ENCODE measurements at regions not wholly inside any gene's neighbourhood (a gene's known extent, or its start where the extent isn't known, plus 50 kb on each side); places are given as distances from the start of the nearest gene placed in this dataset.

DNA sequence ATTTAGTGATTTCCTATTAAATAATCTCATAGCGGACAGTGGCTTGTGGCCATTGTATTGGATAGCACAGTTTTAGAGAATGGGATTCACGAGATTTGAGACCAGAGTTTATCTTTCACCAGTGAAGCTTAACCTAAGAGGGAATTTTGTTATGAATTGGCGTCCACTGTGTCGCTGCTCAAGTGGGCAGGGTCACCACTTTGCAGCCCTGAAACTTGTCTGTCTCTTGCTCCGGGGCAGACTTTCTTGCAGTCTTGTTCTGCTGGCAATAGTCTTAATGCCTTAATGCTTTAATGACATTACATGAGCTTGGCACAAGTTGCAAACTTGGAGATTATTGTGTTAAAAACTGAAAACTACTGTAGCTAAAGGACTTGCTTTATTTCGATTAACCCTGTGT lies 72.8 kb upstream of the PPM1H start:
- no peak overlapping the region for H3K9ac ChIP-seq (ENCODE audit: insufficient read depth in 1 of 2, low read depth in 2 of 2, low read length in 2 of 2)
- H3K4me1 ChIP-seq (replicated peaks in 1 of 2; ENCODE audit: control insufficient read depth in 2 of 2, insufficient read depth in 2 of 2, low read length in 2 of 2), result no peaks in the 10 kb centered on the region
- H4K20me1 ChIP-seq (replicated peaks; ENCODE audit: control insufficient read depth, insufficient read depth, low read length), result no peaks in the 10 kb centered on the region
- intact Hi-C loops (cut with micrococcal nuclease) (no loop called here), in situ Hi-C loops (cut with MboI) (no loop called here)
- DNase-seq (ENCODE audit: extremely low read depth in 1 of 4, low spot score in 3 of 4) (no peak), FAIRE-seq (no peak), ATAC-seq (no peak)
- ChIA-PET CTCF (ENCODE audit: low intra/inter-chr PET ratio) (no interaction called here), POLR2A (no interaction called here)
- peaks cover 0 to 8% of the 10 kb centered on the region in 2 experiments; a peak in 2 of 5 replicates for H3K27me3 ChIP-seq (ENCODE audit: control insufficient read depth in 2 of 2, insufficient read depth in 2 of 2, low read length in 2 of 2)
- H3K79me2 ChIP-seq (ENCODE audit: control insufficient read depth, insufficient read depth, low read length), result no peaks in the 10 kb centered on the region
- H3K4me3 ChIP-seq, result no peak overlapping the region
- no peak overlapping the region for H2AFZ ChIP-seq (ENCODE audit: low read depth, low read length)
- BruUV-seq (replicated peaks), result no TSS peak
- TF ChIP-seq PRPF4 (IDR thresholded peaks at IDR 0.05; ENCODE audit: insufficient read depth, low read depth, low read length, poor library complexity, severe bottlenecking) (no peak), ZNF436 (CRISPR knock-in tag; IDR thresholded peaks at IDR 0.05) (no peak), HNRNPH1 (optimal IDR thresholded peaks at IDR 0.05; ENCODE audit: low read depth, low read length) (no peak), KLF10 (CRISPR knock-in tag; IDR thresholded peaks at IDR 0.05) (no peak), EWSR1 (IDR thresholded peaks at IDR 0.05; ENCODE audit: borderline replicate concordance, low read depth, partially characterized antibody) (no peak), E2F3 (CRISPR knock-in tag; IDR thresholded peaks at IDR 0.05) (no peak)
- no peaks in the 10 kb centered on the region for H3K9me1 ChIP-seq (ENCODE audit: control insufficient read depth, insufficient read depth, low read length)
- H3K4me2 ChIP-seq (ENCODE audit: insufficient read depth, low read length), result no peak overlapping the region
- 21% methylated on average over 6 of the region's 6 CpGs for WGBS (ENCODE audit: insufficient coverage, low coverage, missing lambda C conversion rate)
- H3K36me3 ChIP-seq (ENCODE audit: control insufficient read depth, insufficient read depth, low read length), result no peaks in the 10 kb centered on the region
- H3K9me3 ChIP-seq (replicated peaks; ENCODE audit: control insufficient read depth, insufficient read depth, low read depth, low read length), result no peaks in the 10 kb centered on the region
- no peak overlapping the region for H3K27ac ChIP-seq (ENCODE audit: extremely low read depth, low read depth, low read length)

DNA sequence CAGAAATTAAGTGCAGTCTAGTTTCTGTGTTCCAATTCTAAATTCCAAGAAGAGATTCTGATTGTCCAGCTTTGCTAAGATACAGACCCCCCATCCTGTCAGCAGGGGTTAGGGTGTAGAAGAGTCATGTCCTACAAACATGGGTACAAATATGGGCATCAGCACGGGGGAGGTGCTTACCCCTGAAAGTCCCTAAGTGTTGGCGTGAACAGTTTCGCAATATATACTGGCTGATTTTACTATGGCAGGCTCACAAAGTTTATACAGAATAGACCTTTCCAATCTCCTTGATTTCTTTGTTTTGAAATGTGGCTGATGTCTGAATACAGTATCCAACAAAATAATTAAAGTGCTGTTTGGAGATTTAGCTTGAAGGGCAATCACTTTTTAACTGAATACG lies 71.6 kb upstream of the PPM1H start:
- intact Hi-C loops (cut with micrococcal nuclease) (no loop called here), in situ Hi-C loops (cut with MboI) (no loop called here)
- Histone ChIP-seq H3K9me3 (replicated peaks; ENCODE audit: control insufficient read depth, insufficient read depth, low read depth, low read length) (no peaks in the 10 kb centered on the region), H3K4me3 (no peak overlapping the region), H4K20me1 (replicated peaks; ENCODE audit: control insufficient read depth, insufficient read depth, low read length) (no peaks in the 10 kb centered on the region), H2AFZ (ENCODE audit: low read depth, low read length) (no peak overlapping the region), H3K4me2 (ENCODE audit: insufficient read depth, low read length) (no peak overlapping the region), H3K27me3 (ENCODE audit: control insufficient read depth in 2 of 2, insufficient read depth in 2 of 2, low read length in 2 of 2) (peaks cover 0 to 11% of the 10 kb centered on the region in 2 experiments; a peak in 2 of 5 replicates), H3K9ac (ENCODE audit: insufficient read depth in 1 of 2, low read depth in 2 of 2, low read length in 2 of 2) (no peak overlapping the region), H3K9me1 (ENCODE audit: control insufficient read depth, insufficient read depth, low read length) (no peaks in the 10 kb centered on the region), H3K36me3 (ENCODE audit: control insufficient read depth, insufficient read depth, low read length) (no peaks in the 10 kb centered on the region), H3K79me2 (ENCODE audit: control insufficient read depth, insufficient read depth, low read length) (no peaks in the 10 kb centered on the region), H3K4me1 (replicated peaks in 1 of 2; ENCODE audit: control insufficient read depth in 2 of 2, insufficient read depth in 2 of 2, low read length in 2 of 2) (no peaks in the 10 kb centered on the region), H3K27ac (ENCODE audit: extremely low read depth, low read depth, low read length) (no peak overlapping the region)
- POLR2A ChIA-PET, result no interaction called here
- 2% methylated on average over 4 of the region's 4 CpGs for WGBS (ENCODE audit: insufficient coverage, low coverage, missing lambda C conversion rate)
- ATAC-seq, result no peak
- no peak for FAIRE-seq
- DNase-seq (ENCODE audit: extremely low read depth in 1 of 4, low spot score in 3 of 4), result no peak
- BruUV-seq (replicated peaks), result no TSS peak
- CTCF ChIA-PET (ENCODE audit: low intra/inter-chr PET ratio), result no interaction called here
- TF ChIP-seq MTA3 (IDR thresholded peaks at IDR 0.05; ENCODE audit: borderline replicate concordance) (no peak), SNRNP70 (optimal IDR thresholded peaks at IDR 0.05; ENCODE audit: low read depth, low read length) (no peak), ZNF551 (CRISPR knock-in tag; IDR thresholded peaks at IDR 0.05) (no peak), HCFC1 (IDR thresholded peaks at IDR 0.05; ENCODE audit: low read depth, low read length) (no peak), ZNF212 (CRISPR knock-in tag; IDR thresholded peaks at IDR 0.05) (no peak), STAG1 (CRISPR knock-in tag; IDR thresholded peaks at IDR 0.05; ENCODE audit: borderline replicate concordance) (no peak), ZZZ3 (IDR thresholded peaks at IDR 0.05) (no peak), ELF2 (CRISPR knock-in tag; IDR thresholded peaks at IDR 0.05) (no peak)
- TF ChIP-seq, protein P1, sequence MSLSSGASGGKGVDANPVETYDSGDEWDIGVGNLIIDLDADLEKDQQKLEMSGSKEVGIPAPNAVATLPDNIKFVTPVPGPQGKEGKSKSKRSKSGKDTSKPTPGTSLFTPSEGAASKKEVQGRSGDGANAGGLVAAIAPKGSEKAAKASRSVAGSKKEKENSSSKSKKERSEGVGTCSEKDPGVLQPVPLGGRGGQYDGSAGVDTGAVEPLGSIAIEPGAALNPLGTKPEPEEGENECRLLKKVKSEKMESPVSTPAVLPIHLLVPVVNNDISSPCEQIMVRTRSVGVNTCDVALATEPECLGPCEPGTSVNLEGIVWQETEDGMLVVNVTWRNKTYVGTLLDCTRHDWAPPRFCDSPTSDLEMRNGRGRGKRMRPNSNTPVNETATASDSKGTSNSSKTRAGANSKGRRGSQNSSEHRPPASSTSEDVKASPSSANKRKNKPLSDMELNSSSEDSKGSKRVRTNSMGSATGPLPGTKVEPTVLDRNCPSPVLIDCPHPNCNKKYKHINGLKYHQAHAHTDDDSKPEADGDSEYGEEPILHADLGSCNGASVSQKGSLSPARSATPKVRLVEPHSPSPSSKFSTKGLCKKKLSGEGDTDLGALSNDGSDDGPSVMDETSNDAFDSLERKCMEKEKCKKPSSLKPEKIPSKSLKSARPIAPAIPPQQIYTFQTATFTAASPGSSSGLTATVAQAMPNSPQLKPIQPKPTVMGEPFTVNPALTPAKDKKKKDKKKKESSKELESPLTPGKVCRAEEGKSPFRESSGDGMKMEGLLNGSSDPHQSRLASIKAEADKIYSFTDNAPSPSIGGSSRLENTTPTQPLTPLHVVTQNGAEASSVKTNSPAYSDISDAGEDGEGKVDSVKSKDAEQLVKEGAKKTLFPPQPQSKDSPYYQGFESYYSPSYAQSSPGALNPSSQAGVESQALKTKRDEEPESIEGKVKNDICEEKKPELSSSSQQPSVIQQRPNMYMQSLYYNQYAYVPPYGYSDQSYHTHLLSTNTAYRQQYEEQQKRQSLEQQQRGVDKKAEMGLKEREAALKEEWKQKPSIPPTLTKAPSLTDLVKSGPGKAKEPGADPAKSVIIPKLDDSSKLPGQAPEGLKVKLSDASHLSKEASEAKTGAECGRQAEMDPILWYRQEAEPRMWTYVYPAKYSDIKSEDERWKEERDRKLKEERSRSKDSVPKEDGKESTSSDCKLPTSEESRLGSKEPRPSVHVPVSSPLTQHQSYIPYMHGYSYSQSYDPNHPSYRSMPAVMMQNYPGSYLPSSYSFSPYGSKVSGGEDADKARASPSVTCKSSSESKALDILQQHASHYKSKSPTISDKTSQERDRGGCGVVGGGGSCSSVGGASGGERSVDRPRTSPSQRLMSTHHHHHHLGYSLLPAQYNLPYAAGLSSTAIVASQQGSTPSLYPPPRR (CRISPR knock-in tag; IDR thresholded peaks at IDR 0.05; ENCODE audit: borderline replicate concordance), result no peak

Data from K562 (cell line).